ENCODE measurements at regions not wholly inside any gene's neighbourhood (a gene's known extent, or its start where the extent isn't known, plus 50 kb on each side); places are given as distances from the start of the nearest gene placed in this dataset.

DNA sequence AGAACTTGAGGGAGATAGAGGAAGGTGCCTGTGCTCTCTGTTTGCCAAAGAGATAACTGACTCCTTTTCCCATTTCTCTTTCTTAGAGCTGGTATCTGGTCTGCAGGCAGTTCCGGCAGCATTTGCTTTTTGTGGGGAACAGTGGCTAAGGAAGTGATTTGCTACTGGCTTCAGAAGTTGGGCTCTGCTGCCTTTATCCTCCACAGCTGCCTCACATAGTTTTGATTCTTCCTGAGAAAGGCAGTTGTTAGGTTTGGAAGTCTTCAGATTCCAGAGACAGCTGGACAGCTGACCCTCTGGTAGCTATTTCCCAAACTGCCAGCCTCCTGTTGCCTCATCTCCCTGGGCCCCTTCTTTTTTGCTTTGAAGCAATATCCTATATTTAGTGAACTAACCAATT is 62.6 kb upstream of the MACF1 start:
- DNase-seq = no peak

DNA sequence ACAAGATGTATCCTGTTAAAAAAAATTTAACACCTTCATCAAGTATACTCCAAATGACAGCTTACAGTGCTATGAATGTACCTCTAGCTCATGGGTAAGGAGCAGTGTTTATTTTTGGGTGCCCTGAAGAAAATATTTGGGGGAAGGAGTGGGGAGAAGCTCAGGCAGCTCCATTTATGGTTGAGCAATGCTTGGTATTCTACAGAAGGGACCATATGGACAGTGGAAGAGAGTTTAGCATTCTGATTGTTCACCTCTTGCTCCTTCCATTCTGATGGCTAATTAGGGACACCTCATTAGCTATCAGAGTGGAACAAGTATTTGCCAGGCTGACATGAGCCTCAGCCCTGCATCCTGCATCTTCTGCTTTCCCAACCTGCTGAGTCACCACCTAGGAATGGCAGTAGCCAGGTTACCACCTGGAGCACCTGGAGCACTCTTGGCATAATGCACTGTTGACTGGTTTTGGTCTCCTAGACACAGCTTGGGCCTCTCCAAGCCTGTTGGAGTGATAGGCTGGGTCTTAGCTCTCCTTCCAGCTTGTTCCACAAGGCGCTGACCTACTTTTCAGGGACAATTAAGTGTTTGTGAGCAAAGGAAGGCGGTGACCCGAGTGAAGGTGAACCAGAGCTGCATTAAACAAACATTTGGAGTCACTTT is 62.0 kb upstream of the MACF1 start:
- DNase-seq = no peak

DNA sequence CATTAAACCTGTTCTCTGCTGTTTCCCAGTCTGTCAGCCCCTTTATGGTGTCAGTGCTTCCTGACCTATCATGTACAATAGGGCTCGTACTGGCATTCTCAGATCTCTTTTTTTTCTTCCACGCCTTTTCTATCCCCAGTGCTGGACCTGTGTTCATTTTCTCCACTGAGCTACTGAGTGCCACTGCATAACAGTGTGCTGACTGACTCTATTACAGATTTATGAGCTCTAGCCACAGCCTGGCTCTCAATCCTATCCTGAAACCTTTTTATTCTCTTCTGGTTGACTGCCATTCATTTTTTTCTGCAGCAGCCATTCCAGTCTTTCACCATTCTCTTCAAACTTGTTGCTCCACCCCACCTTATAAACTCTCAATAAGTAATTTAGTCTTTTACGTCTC is 59.6 kb upstream of the MACF1 start:
- DNase-seq = no peak

DNA sequence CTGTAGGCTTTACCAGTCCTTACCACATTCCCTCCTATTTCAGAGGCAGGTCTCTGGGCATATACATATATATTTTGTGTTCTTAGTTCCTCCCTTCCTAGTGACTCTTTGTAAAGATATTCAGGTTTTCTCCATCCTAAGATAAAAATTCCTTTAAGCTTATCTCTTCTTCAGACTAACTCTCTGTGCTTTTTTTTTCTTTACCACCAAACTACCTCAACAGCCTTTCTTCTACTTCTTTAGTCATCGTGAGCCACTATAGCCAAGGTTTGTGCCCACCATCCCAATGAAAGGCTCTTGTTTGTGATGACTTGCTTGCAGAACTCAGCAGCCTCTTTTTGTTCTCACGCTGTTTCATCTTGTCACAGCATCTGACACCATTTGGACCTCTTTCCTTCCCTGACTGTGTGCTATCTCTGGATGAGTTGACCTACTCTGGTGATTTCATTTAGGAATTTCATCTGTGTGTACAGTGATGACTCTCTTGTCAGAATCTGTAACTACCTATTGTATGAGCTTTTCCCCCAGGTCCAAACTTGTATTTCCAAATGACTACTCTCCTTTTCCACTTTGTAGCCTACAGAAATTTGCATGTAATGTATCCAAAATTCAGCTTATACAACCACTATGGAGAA is 59.0 kb upstream of the MACF1 start:
- no peak for DNase-seq

DNA sequence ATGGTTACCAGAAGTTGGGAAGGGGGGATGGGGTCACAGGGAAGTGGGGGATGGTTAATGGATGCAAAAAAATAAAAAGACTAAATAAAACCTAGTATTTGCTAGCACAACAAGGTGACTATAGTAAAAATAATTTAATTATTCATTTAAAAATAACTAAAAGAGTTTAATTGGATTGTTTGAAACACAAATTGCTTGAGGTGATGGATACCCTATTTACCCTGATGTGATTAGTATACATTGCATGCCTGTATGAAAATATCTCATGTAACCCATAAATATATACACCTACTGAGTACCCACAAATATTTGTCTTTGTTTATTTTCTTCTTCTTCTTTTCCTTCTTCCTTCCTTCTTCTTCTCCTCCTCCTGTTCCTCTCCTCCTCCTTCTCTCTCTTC is 57.8 kb upstream of the MACF1 start:
- no peak for DNase-seq

DNA sequence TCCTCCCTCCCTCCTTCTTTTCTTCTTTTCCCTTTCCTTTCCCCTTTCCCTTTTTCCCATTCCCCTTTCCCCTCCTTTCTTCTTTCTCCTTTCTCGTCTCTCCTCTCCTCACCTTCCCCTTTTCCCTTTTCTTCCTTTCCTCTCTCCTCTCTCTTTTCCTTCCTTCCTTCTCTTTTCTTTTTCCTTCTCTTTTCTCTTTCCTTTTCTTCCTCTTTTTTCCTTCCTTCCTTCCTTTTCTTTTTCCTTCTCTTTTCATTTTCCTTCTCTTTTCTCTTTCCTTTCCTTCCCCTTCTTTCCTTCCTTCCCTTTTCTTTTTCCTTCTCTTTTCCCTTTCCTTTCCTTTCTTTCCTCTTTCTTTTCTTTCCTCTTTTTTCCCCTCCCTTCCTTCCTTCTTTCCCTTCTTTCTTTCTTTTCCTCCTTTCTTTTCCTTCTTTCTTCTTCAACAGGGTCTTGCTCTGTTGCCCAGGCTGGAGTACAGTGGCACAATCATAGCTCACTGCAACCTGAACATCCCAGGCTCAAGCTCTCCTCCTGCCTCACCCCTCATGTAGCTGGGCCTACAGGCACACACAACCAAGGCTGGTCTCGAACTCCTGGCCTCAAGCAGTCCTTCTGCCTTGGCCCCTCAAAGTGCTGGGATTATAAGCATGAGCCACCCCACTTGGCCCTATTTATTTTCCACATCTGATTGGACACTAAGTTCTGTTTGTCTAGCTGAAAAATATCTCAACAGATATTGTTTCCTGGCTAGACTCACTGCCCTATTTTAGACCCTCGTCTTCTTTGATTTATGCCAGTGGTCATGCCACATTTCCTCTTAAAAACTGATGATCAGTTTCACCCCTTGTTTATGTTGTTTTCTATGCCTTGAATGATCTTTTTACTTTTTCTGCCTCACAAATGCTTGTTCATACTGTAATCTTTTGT is 57.1 kb upstream of the MACF1 start:
- no peak for DNase-seq

DNA sequence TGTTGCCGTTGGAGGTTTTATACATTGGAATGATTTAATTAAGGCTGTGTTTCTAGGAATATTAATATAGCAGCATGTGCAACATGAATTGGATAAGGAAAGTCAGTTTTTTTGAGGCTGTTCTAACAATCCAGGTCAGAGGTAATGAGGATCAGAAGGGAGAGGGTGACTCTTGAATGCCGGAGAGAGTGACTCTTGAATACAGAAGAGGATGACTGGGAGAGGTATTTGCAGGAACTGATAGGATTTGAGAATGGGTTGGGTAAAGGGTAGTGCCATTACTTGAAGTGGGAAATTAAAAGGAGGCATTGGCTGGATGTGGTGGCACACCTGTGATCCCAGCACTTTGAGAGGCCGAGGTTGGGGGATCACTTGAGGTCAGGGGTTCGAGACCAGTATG is 55.6 kb upstream of the MACF1 start:
- no peak for DNase-seq

DNA sequence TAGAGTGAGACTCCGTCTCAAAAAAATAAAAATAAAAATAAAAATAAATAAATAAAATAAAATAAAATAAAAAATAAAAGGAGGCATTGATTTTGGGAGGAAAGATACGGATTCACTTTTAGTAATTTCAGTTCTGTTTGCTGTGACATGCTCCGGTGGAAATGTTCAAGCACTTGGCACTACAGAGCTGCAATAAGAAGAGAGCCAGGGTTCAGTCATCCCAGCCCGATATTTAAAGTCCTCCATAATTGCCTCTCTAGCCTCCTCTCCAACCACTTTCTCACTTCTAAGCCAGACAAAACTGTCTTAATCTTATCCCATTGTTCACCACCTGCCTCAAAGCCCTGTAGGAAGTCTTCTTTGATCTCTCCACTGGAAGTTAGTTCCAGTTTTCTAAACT is 55.0 kb upstream of the MACF1 start:
- no peak for DNase-seq

DNA sequence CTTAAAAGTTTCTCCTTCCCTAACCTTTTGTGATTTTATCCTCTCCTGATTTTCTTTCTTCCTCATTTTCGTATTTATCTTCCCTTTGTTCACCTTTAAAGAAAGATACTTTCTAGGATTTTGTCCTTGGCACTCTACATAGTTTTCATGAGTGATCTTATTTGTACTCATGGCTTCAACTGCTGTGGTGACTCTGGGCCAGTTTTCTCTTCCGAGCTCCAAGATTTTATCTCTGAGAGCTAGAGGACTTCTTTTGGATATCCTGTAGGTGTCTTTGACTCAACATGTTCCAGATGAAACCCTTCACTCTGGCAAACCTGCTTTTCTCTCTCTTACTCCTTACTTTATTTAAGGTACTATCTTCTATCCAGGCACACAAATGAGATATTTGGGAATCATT is 53.7 kb upstream of the MACF1 start:
- DNase-seq = no peak

DNA sequence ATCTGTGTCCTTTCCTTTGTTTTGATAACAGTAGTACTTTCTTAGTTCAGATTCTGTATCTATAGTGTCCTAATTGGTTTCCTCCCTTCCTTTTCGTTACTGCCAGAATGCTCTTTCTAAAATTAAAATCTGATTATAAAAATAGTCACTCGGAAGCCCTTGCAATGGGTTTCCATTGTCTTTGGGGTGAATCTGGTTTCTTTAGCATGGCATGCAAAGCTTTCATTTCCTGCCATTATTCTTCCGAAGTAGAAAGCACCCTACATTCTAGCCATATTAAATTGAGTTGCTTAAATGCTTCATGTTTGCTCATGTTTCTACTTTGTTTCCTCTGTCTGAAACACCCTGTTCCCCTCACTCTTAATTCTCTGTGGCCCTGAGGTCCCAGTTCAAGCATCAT is 53.2 kb upstream of the MACF1 start:
- no peak for DNase-seq

DNA sequence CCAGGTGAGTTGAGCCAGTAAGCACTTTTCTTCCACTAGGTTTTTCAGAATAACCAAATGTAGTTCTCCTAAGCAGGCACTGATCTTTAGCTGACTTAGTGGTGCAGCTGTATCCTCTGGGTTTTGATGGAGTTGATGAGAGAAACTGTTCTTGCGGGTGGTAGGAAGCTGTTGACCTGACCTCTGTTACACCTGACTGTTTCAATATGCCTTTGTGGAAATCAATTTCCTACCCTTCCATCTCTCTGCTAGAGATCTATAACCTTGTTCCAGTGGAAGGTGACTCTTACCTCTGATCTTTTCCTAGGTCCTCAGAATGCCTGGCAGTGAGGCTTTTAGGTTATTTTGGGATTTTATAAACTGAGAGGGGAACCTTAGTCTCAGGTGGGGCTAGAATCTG is 51.6 kb upstream of the MACF1 start:
- no peak for DNase-seq

DNA sequence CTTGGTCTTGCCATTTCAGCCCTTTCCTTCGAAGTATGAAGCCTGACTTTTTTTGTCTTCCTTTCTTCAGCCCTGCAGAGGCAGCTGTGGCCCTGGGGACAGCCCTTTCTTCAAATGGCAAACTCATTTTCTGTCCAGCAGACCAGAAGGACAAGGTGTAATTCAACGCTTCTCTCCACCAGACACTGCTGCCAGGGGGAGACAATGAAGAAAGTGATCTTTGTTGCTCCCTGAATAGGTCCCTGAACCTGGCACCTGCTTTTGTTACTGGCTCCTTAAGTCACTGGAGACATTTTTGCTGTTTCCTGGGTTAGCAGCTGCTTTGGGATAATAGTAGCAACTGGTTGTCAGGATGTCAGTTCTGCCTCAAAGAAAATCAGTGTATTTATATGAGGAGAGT is 50.8 kb upstream of the MACF1 start:
- DNase-seq = no peak

DNA sequence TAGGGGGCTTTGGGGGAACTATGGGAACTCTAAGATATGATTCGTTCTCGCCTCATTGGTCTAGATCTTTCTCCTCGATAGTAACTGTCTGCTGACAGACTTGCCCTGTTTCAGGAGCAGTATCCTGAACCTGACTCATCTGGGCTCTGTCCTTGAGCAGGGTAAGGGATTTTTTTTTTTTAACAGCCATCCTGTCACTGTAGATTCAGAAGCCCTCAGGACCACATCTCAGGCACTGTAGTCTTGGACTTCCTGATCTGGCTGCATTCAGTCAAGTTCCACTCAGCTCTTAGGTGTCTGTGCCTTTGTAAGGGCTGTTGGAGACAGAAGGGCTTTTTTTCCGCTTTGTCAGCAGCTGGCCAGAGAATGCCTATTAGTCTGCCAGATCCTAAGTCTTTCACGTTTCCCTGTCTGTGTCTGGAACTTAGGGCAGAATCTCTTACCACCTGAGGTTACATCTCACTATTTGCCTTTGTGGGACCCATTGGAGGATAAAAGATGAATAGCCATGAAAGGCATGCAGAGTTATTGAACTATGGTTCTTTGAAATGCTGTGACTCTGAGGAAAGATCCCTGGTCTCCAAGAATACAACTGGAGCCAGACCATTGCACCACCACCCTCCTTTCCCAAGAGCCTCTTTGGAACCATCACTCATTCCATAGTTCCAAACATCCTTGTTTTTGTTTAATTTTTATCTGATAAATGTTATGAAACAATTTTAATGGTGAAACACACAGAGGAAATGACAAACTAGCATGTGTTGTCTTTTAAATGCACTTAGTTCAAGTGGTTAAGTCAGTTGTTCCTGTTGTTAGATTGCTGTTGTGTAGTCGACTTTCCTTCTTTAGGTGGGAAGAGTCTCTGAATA is 49.7 kb upstream of the MACF1 start:
- peak; percentile 45 for DNase-seq

Measured in NCI-H446 treated with DMSO at 0.1 percent for 48 hours (cell line).